Osteocyte (in vitro differentiated cells): ENCODE measurements at regions not wholly inside any gene's neighbourhood (a gene's known extent, or its start where the extent isn't known, plus 50 kb on each side); places are given as distances from the start of the nearest gene placed in this dataset.

Source experiments
- DNase-seq: peaks from one replicate; pipeline ENCODE4 v3.0.0; 2021; ENCODE audit warnings: mixed read lengths; ENCODE audit not compliant: unreplicated experiment; ENCODE audit errors: extremely low spot score
- H3K27ac Mint-ChIP-seq: one replicate; pipeline ENCODE4 v1.8.0; 2021; ENCODE audit warnings: mild to moderate bottlenecking, mixed read lengths; ENCODE audit not compliant: unreplicated experiment
- H3K27me3 Mint-ChIP-seq: one replicate; pipeline ENCODE4 v1.8.0; 2021; ENCODE audit warnings: mixed read lengths; ENCODE audit not compliant: unreplicated experiment
- H3K36me3 Mint-ChIP-seq: one replicate; pipeline ENCODE4 v1.8.0; 2021; ENCODE audit warnings: mixed read lengths; ENCODE audit not compliant: unreplicated experiment
- H3K4me1 Mint-ChIP-seq: one replicate; pipeline ENCODE4 v1.8.0; 2021; ENCODE audit warnings: mixed read lengths; ENCODE audit not compliant: unreplicated experiment
- H3K4me3 Mint-ChIP-seq: one replicate; pipeline ENCODE4 v1.8.0; 2021; ENCODE audit warnings: mild to moderate bottlenecking, moderate library complexity, mixed read lengths; ENCODE audit not compliant: unreplicated experiment
- H3K9me3 Mint-ChIP-seq: one replicate; pipeline ENCODE4 v1.8.0; 2021; ENCODE audit warnings: mixed read lengths; ENCODE audit not compliant: unreplicated experiment
- CTCF ChIP-seq: fragments of 200-600 bp; sonication (generic); IDR thresholded peaks from 2 replicates; pipeline ENCODE4 v1.5.0; 2021; ENCODE audit warnings: antibody characterized with exemption, mild to moderate bottlenecking, moderate library complexity

GRCh38 chr4:3373468-3373867, 68.3 kb upstream of the HGFAC start:
- TF ChIP-seq CTCF: no peak
- no peaks in the 10 kb centered on the region for H3K27me3 Mint-ChIP-seq
- peaks cover 3% of the 10 kb centered on the region for H3K36me3 Mint-ChIP-seq
- H3K4me1 Mint-ChIP-seq: peaks cover 45% of the 10 kb centered on the region
- no peak overlapping the region for H3K4me3 Mint-ChIP-seq
- no peaks in the 10 kb centered on the region for H3K9me3 Mint-ChIP-seq
- DNase-seq: no peak
- H3K27ac Mint-ChIP-seq: no peak overlapping the region

DNA sequence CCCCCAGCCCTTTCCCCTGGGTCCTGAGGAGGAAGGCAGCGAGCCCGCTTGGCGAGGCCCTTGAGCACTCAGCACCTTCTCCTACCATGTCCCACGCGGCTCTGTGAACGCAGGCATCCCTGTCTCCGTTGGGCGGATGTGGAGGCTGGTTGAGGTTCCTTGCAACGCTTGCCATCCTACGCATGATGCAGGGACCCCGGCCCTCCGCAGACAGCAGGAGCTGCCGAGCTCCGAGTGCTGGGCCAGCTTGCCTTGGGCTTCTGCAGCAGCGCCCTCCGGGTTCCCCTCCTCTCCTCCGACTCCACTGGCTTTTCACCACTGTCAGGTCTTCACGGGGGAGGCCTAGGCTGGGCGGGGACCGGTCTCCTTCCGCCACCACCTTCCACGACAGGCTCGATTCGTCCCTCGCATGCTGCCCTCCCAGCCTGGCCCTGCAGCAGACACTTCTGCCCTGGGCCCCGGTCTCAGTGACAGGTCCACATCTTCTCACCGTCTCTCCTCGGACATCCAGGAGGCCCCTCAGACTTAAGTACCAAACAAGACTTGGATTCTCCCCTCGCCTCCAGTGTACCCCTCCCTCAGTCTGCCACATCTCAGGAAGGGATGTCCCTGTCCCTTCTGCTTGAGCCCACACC, 67.6 kb upstream of the HGFAC start:
- H3K27ac Mint-ChIP-seq: no peak overlapping the region
- no peak for TF ChIP-seq CTCF
- no peaks in the 10 kb centered on the region for H3K9me3 Mint-ChIP-seq
- DNase-seq: no peak
- peaks cover 41% of the 10 kb centered on the region for H3K4me1 Mint-ChIP-seq
- H3K4me3 Mint-ChIP-seq: no peak overlapping the region
- H3K36me3 Mint-ChIP-seq: peaks cover 3% of the 10 kb centered on the region
- no peaks in the 10 kb centered on the region for H3K27me3 Mint-ChIP-seq

DNA sequence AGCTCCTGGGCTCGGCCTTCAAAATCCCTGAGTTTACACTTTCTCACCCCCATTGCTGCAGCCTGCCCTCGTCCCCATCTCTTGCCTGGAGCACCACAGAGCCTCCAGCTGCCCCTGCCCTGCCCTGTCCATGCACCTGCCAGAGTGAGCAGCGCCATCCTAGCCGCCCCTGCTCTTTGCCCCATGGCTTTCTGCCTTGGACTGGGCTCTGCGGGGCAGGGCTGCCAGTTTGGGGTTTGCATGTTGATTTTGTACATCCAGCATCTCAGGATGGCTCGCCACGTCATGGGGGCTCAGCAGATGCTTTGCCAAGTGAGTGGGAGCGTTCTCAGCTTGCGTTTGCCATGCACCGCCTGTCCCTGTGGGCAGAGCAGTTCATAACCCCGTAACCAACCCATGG, 67.1 kb upstream of the HGFAC start:
- Mint-ChIP-seq H3K27me3 (no peaks in the 10 kb centered on the region), H3K4me3 (no peak overlapping the region), H3K4me1 (peaks cover 35% of the 10 kb centered on the region), H3K27ac (no peak overlapping the region), H3K9me3 (peaks cover under 1% of the 10 kb centered on the region), H3K36me3 (peaks cover 3% of the 10 kb centered on the region)
- no peak for DNase-seq
- no peak for TF ChIP-seq CTCF

GRCh38 chr4:3375688-3376087, 66.1 kb upstream of the HGFAC start:
- no peaks in the 10 kb centered on the region for H3K27me3 Mint-ChIP-seq
- H3K36me3 Mint-ChIP-seq: peaks cover 6% of the 10 kb centered on the region
- no peak for TF ChIP-seq CTCF
- no peak overlapping the region for H3K4me3 Mint-ChIP-seq
- DNase-seq: no peak
- H3K27ac Mint-ChIP-seq: no peak overlapping the region
- peaks cover 25% of the 10 kb centered on the region for H3K4me1 Mint-ChIP-seq
- peaks cover 5% of the 10 kb centered on the region for H3K9me3 Mint-ChIP-seq

GRCh38 chr4:3376266-3376665, 65.5 kb upstream of the HGFAC start:
- H3K27me3 Mint-ChIP-seq: no peaks in the 10 kb centered on the region
- DNase-seq: no peak
- H3K9me3 Mint-ChIP-seq: peaks cover 5% of the 10 kb centered on the region
- peaks cover 19% of the 10 kb centered on the region for H3K4me1 Mint-ChIP-seq
- H3K27ac Mint-ChIP-seq: no peak overlapping the region
- peaks cover 10% of the 10 kb centered on the region for H3K36me3 Mint-ChIP-seq
- no peak overlapping the region for H3K4me3 Mint-ChIP-seq
- TF ChIP-seq CTCF: no peak
